ENCODE measurements at regions not wholly inside any gene's neighbourhood (a gene's known extent, or its start where the extent isn't known, plus 50 kb on each side); places are given as distances from the start of the nearest gene placed in this dataset.

DNA sequence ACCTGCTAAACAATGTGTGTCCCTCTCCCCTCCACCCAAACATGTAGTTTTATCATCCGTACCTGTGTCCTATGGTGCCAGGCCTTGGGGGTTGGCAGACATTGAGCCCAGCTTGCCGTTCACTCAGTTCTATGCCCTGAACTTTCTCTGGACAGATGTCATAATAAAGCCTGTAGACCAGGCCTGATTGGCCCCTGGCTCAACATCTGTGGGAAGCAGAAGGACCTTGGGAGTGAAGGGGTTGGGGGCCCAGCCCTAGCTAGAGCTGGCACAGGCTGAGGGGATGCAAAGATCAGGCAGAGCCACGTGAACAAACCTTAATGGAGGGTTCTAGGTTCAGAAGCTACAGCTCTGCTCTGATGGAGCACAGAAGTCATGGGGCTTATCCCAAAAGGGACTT lies 600.6 kb downstream of the BUD13 start:
- TF ChIP-seq, protein P1, sequence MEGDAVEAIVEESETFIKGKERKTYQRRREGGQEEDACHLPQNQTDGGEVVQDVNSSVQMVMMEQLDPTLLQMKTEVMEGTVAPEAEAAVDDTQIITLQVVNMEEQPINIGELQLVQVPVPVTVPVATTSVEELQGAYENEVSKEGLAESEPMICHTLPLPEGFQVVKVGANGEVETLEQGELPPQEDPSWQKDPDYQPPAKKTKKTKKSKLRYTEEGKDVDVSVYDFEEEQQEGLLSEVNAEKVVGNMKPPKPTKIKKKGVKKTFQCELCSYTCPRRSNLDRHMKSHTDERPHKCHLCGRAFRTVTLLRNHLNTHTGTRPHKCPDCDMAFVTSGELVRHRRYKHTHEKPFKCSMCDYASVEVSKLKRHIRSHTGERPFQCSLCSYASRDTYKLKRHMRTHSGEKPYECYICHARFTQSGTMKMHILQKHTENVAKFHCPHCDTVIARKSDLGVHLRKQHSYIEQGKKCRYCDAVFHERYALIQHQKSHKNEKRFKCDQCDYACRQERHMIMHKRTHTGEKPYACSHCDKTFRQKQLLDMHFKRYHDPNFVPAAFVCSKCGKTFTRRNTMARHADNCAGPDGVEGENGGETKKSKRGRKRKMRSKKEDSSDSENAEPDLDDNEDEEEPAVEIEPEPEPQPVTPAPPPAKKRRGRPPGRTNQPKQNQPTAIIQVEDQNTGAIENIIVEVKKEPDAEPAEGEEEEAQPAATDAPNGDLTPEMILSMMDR (conservative IDR thresholded peaks at IDR 0.05 in 1 of 2, IDR thresholded peaks at IDR 0.05 in 1 of 2; ENCODE audit: low read depth in 1 of 2, low read length in 2 of 2), result no peak
- TF ChIP-seq EZH2 (IDR thresholded peaks at IDR 0.05; ENCODE audit: low read length, missing control alignments), result no peak
- H3K4me3 ChIP-seq (replicated peaks in 1 of 4; ENCODE audit: control extremely low read depth in 1 of 4, insufficient read depth in 1 of 4, low read depth in 3 of 4, low read length in 4 of 4), result no peak overlapping the region
- H3K9me3 ChIP-seq (ENCODE audit: control insufficient read depth, insufficient read depth, low read depth, low read length), result no peaks in the 10 kb centered on the region
- H3K9ac ChIP-seq (ENCODE audit: insufficient read depth, low read length), result no peak overlapping the region
- no peaks in the 10 kb centered on the region for H3K27me3 ChIP-seq (ENCODE audit: control insufficient read depth, insufficient read depth, low read length)
- no peak overlapping the region for H3K27ac ChIP-seq (ENCODE audit: insufficient read depth, low read length)
- DNase-seq (ENCODE audit: low read depth in 2 of 2), result no peak
- H3K36me3 ChIP-seq (ENCODE audit: control insufficient read depth, insufficient read depth, low read length), result no peaks in the 10 kb centered on the region
- H3K4me1 ChIP-seq (ENCODE audit: control insufficient read depth, extremely low read depth, insufficient read depth, low read length), result no peaks in the 10 kb centered on the region
- no peaks in the 10 kb centered on the region for H4K20me1 ChIP-seq (ENCODE audit: control insufficient read depth, extremely low read depth, insufficient read depth, low read length)
- no peak overlapping the region for H3K4me2 ChIP-seq (ENCODE audit: extremely low read depth, insufficient read depth, low read length)
- no peaks in the 10 kb centered on the region for H3K79me2 ChIP-seq (ENCODE audit: control insufficient read depth, insufficient read depth, low read length)
- no peak overlapping the region for H2AFZ ChIP-seq (ENCODE audit: low read length)

DNA sequence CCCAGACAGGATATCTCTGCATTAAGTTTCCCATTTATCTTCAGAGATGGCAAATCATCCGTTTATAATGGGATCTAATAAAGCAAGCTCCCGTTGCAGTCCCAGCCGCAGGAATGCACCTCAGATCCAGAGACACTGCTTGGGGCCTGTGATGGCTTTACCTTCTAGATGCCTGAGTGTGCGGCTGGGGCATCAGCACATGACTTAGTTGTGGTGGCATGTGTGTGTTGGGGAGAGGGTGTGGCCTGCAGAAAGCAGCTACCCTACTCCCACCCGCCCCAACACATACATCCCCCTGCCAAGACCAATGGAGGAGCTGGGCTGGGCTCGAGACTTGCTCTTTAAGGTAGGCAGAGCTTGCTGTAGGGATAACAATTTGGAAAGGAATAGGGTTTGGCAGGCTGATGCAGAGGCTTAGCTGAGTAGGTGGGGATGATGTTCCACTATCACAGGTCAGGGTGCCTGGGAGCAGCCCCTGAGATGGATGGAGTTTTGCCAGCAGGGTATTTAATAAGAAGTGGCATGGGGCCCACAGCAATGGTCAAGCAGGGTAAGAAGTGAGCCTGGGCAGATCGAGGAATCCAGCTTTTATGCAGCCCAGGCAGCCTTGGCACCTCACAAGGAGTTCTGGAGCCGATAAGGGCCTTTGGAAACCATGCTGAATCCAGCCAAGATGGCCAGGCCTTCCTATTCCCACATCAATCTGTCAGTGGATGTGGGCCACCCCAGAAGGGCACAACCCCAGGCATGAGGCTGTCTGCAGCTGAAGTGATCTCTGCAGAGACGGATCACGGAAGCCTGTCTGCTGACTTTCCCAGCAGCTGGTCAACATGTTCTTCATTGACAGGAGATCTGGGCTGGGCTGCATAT lies 601.3 kb downstream of the BUD13 start:
- no peak for DNase-seq (ENCODE audit: low read depth in 2 of 2)
- Histone ChIP-seq H3K4me3 (replicated peaks in 1 of 4; ENCODE audit: control extremely low read depth in 1 of 4, insufficient read depth in 1 of 4, low read depth in 3 of 4, low read length in 4 of 4) (no peak overlapping the region), H3K27ac (ENCODE audit: insufficient read depth, low read length) (no peak overlapping the region), H3K36me3 (ENCODE audit: control insufficient read depth, insufficient read depth, low read length) (no peaks in the 10 kb centered on the region), H3K9ac (ENCODE audit: insufficient read depth, low read length) (no peak overlapping the region), H3K27me3 (ENCODE audit: control insufficient read depth, insufficient read depth, low read length) (no peaks in the 10 kb centered on the region), H3K4me1 (ENCODE audit: control insufficient read depth, extremely low read depth, insufficient read depth, low read length) (no peaks in the 10 kb centered on the region), H4K20me1 (ENCODE audit: control insufficient read depth, extremely low read depth, insufficient read depth, low read length) (no peaks in the 10 kb centered on the region), H2AFZ (ENCODE audit: low read length) (no peak overlapping the region), H3K9me3 (ENCODE audit: control insufficient read depth, insufficient read depth, low read depth, low read length) (no peaks in the 10 kb centered on the region), H3K79me2 (ENCODE audit: control insufficient read depth, insufficient read depth, low read length) (no peaks in the 10 kb centered on the region), H3K4me2 (ENCODE audit: extremely low read depth, insufficient read depth, low read length) (no peak overlapping the region)
- TF ChIP-seq, protein P1 (conservative IDR thresholded peaks at IDR 0.05 in 1 of 2, IDR thresholded peaks at IDR 0.05 in 1 of 2; ENCODE audit: low read depth in 1 of 2, low read length in 2 of 2), result no peak
- TF ChIP-seq EZH2 (IDR thresholded peaks at IDR 0.05; ENCODE audit: low read length, missing control alignments), result no peak

DNA sequence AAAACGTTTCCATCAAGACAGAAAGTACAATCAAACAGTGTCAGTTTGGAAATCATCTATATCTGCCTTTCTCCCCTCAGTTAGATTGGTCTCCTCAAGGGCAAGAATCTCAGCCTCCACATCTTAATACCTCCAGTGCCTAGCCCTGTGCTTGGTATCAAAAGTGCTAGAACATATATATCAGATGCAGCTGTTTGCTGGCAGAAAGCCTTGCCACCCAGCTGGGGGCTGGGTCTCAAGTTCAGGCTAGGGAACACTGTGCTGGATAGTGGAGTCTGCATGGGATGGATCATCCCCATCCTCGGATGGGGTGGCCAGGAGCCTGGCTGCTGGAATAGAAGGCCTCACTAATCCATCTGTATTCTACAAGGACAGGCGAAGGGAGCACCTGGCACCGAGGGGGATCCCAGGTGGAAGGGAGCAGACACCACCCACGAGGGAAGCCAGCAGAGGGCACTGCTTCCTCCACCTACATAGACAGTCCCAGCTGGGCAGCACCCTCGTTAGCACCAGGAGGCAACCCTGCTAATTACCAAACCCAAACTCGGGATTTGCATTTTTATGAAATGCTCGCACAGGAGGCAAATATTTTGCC lies 602.2 kb downstream of the BUD13 start:
- no peaks in the 10 kb centered on the region for H3K36me3 ChIP-seq (ENCODE audit: control insufficient read depth, insufficient read depth, low read length)
- H3K79me2 ChIP-seq (ENCODE audit: control insufficient read depth, insufficient read depth, low read length), result no peaks in the 10 kb centered on the region
- TF ChIP-seq EZH2 (IDR thresholded peaks at IDR 0.05; ENCODE audit: low read length, missing control alignments), result no peak
- TF ChIP-seq, protein P1 (conservative IDR thresholded peaks at IDR 0.05 in 1 of 2, IDR thresholded peaks at IDR 0.05 in 1 of 2; ENCODE audit: low read depth in 1 of 2, low read length in 2 of 2), result no peak
- H3K9me3 ChIP-seq (ENCODE audit: control insufficient read depth, insufficient read depth, low read depth, low read length), result no peaks in the 10 kb centered on the region
- H3K27me3 ChIP-seq (ENCODE audit: control insufficient read depth, insufficient read depth, low read length), result no peaks in the 10 kb centered on the region
- DNase-seq (ENCODE audit: low read depth in 2 of 2), result no peak
- no peak overlapping the region for H3K27ac ChIP-seq (ENCODE audit: insufficient read depth, low read length)
- no peak overlapping the region for H3K4me2 ChIP-seq (ENCODE audit: extremely low read depth, insufficient read depth, low read length)
- H3K4me1 ChIP-seq (ENCODE audit: control insufficient read depth, extremely low read depth, insufficient read depth, low read length), result no peaks in the 10 kb centered on the region
- no peak overlapping the region for H2AFZ ChIP-seq (ENCODE audit: low read length)
- no peaks in the 10 kb centered on the region for H4K20me1 ChIP-seq (ENCODE audit: control insufficient read depth, extremely low read depth, insufficient read depth, low read length)
- H3K4me3 ChIP-seq (replicated peaks in 1 of 4; ENCODE audit: control extremely low read depth in 1 of 4, insufficient read depth in 1 of 4, low read depth in 3 of 4, low read length in 4 of 4), result no peak overlapping the region
- H3K9ac ChIP-seq (ENCODE audit: insufficient read depth, low read length), result no peak overlapping the region
